NB4 (cell line): ENCODE measurements at regions not wholly inside any gene's neighbourhood (a gene's known extent, or its start where the extent isn't known, plus 50 kb on each side); places are given as distances from the start of the nearest gene placed in this dataset.

ENCODE experiments used
- DNase-seq: peaks from one replicate; pipeline ENCODE4 v3.0.0; 2010; ENCODE audit warnings: low read depth
- H3K4me3 ChIP-seq: one replicate; pipeline ENCODE4 v1.5.1; 2011; ENCODE audit warnings: mild to moderate bottlenecking, low read depth, low read length, moderate library complexity
- CTCF ChIP-seq: IDR thresholded peaks from one replicate; pipeline ENCODE4 v1.5.1; 2012; ENCODE audit warnings: low read depth, low read length
- MAX ChIP-seq: IDR thresholded peaks from 2 replicates; pipeline ENCODE4 v1.6.1; 2011; ENCODE audit warnings: low read depth, low read length
- MYC ChIP-seq: IDR thresholded peaks from 2 replicates; pipeline ENCODE4 v1.6.1; 2011; ENCODE audit warnings: low read depth, low read length
- POLR2A ChIP-seq: IDR thresholded peaks from 2 replicates; pipeline ENCODE4 v1.6.1; 2011; ENCODE audit warnings: mild to moderate bottlenecking; ENCODE audit not compliant: insufficient read length; ENCODE audit errors: extremely low read depth

- TF ChIP-seq MYC: no peak
- no peak for TF ChIP-seq POLR2A
- no peak for TF ChIP-seq CTCF
- TF ChIP-seq MAX: no peak
- no peak overlapping the region for H3K4me3 ChIP-seq
- no peak for DNase-seq
These were observed 212.3 kb upstream of the ZBED5 start for GRCh38 chr11:11069841-11070835.

GRCh38 chr11:11068113-11068512 lies 210.3 kb upstream of the ZBED5 start:
- no peak for TF ChIP-seq MAX
- no peak for TF ChIP-seq MYC
- TF ChIP-seq CTCF: no peak
- TF ChIP-seq POLR2A: no peak
- no peak for DNase-seq

GRCh38 chr11:11065396-11065795 lies 207.5 kb upstream of the ZBED5 start:
- no peak overlapping the region for H3K4me3 ChIP-seq
- TF ChIP-seq CTCF: no peak
- TF ChIP-seq MAX: no peak
- TF ChIP-seq MYC: no peak
- no peak for TF ChIP-seq POLR2A
- DNase-seq: no peak

More at GRCh38 chr11:11068113-11068512, 210.3 kb upstream of the ZBED5 start:
- no peak overlapping the region for H3K4me3 ChIP-seq

- no peak for DNase-seq
These were observed 199.6 kb upstream of the ZBED5 start for GRCh38 chr11:11057472-11057854.

GRCh38 chr11:11056749-11057471 lies 199.1 kb upstream of the ZBED5 start:
- DNase-seq: no peak
- H3K4me3 ChIP-seq: no peak overlapping the region
- TF ChIP-seq POLR2A (no peak), MYC (no peak), CTCF (no peak), MAX (no peak)

More at GRCh38 chr11:11057472-11057854, 199.6 kb upstream of the ZBED5 start:
- no peak overlapping the region for H3K4me3 ChIP-seq
- TF ChIP-seq MAX: no peak

- no peak for TF ChIP-seq CTCF
- TF ChIP-seq MYC: no peak
- no peak for TF ChIP-seq MAX
- no peak for TF ChIP-seq POLR2A
- DNase-seq: no peak
- no peak overlapping the region for H3K4me3 ChIP-seq
These were observed 198.5 kb upstream of the ZBED5 start for GRCh38 chr11:11056316-11056715.
